ENCODE measurements at regions not wholly inside any gene's neighbourhood (a gene's known extent, or its start where the extent isn't known, plus 50 kb on each side); places are given as distances from the start of the nearest gene placed in this dataset.

DNA sequence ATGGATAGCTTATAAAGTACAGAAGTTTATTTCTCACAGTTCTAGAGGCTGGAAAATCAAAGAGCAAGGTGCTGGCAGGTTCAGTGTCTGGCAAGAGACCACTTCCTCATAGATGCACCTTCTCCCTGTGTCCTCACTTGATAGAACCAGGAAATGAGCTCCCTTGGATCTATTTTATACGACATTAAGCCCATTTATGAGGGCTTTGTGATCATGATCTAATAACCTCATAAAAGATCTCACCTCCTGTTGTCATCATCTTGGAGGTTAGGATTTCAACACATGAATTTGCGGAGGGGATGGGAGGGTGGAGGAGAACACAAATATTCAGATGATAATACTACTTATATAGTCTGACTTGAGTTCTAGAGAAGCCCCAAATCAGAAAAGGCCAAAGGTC is 222.1 kb upstream of the SNX7 start:
- TF ChIP-seq BHLHE40 (IDR thresholded peaks at IDR 0.05; ENCODE audit: borderline replicate concordance), result no peak
- no peak for TF ChIP-seq FOXM1 (IDR thresholded peaks at IDR 0.05; ENCODE audit: borderline replicate concordance)
- no peak for TF ChIP-seq ELF4 (IDR thresholded peaks at IDR 0.05)
- no peak for TF ChIP-seq HDGF (IDR thresholded peaks at IDR 0.05; ENCODE audit: borderline replicate concordance)
- TF ChIP-seq, protein P1, sequence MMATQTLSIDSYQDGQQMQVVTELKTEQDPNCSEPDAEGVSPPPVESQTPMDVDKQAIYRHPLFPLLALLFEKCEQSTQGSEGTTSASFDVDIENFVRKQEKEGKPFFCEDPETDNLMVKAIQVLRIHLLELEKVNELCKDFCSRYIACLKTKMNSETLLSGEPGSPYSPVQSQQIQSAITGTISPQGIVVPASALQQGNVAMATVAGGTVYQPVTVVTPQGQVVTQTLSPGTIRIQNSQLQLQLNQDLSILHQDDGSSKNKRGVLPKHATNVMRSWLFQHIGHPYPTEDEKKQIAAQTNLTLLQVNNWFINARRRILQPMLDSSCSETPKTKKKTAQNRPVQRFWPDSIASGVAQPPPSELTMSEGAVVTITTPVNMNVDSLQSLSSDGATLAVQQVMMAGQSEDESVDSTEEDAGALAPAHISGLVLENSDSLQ (IDR thresholded peaks at IDR 0.05), result no peak
- TF ChIP-seq NFRKB (IDR thresholded peaks at IDR 0.05), result no peak
- no peak for TF ChIP-seq ZNF384 (IDR thresholded peaks at IDR 0.05)
- TF ChIP-seq ARNT (IDR thresholded peaks at IDR 0.05), result no peak
- TF ChIP-seq FOXA1 (IDR thresholded peaks at IDR 0.05), result no peak
- TF ChIP-seq TARDBP (IDR thresholded peaks at IDR 0.05), result no peak
- no peak for TF ChIP-seq FOXK2 (IDR thresholded peaks at IDR 0.05)
- TF ChIP-seq CTBP1 (IDR thresholded peaks at IDR 0.05; ENCODE audit: borderline replicate concordance), result no peak
- TF ChIP-seq LEF1 (IDR thresholded peaks at IDR 0.05; ENCODE audit: borderline replicate concordance), result no peak
- TF ChIP-seq SP1 (IDR thresholded peaks at IDR 0.05), result no peak
- ChIA-PET CTCF (no interaction called here), POLR2A (interaction anchor here (0.7 kb wide), 1 partner anchor 13 kb away, joined by 3 read pairs; no protein-coding TSS in a partner anchor)
- DNase-seq (ENCODE audit: extremely low spot score), result no peak

DNA sequence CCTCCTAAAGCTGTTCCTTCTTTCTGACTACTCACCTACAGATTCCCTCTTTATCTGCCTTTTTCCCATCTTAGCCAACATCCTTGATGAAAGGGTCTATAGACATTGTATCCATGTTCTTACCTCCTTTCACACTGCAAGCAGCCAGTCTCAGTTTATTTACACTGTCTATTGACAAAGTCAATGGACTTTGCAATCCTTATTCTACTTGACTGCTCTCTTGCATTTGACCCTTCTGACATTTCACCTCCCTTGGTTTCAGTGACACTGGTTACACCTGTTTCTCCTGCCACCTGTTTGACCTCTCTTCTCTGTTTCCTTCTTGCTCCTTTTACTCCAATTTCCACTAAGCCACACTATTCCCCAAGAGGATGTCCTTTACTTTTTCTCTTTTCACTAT is 224.0 kb upstream of the SNX7 start:
- TF ChIP-seq SP1 (IDR thresholded peaks at IDR 0.05) (no peak), ZNF384 (IDR thresholded peaks at IDR 0.05) (no peak), BHLHE40 (IDR thresholded peaks at IDR 0.05; ENCODE audit: borderline replicate concordance) (no peak), TARDBP (IDR thresholded peaks at IDR 0.05) (no peak), HDGF (IDR thresholded peaks at IDR 0.05; ENCODE audit: borderline replicate concordance) (no peak), CTBP1 (IDR thresholded peaks at IDR 0.05; ENCODE audit: borderline replicate concordance) (no peak), ARNT (IDR thresholded peaks at IDR 0.05) (no peak), FOXK2 (IDR thresholded peaks at IDR 0.05) (no peak), FOXA1 (IDR thresholded peaks at IDR 0.05) (no peak), L3MBTL2 (conservative IDR thresholded peaks at IDR 0.05) (no peak)
- no peak for DNase-seq (ENCODE audit: extremely low spot score)
- POLR2A ChIA-PET, result no interaction called here
- CTCF ChIA-PET, result no interaction called here

DNA sequence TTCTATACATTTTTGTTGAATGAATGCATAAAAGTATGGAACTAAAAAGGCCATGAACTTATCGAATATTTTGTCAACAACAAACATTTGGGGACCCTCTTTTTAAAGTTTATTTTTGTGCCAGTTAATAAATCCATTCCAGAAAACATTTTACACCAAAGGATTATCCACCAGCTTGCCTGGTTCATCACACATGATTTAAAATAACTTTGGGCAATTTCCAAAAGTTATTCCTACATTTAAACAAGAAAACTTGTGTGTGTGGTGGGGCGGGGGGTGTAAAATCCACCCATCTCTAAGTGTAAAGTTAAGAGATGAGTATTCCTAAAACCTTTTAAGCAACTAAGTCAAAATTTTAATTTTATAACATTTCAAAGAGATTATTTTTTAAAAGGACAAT is 224.5 kb upstream of the SNX7 start:
- ChIA-PET POLR2A (no interaction called here), CTCF (no interaction called here)
- TF ChIP-seq SP1 (IDR thresholded peaks at IDR 0.05) (no peak), CTBP1 (IDR thresholded peaks at IDR 0.05; ENCODE audit: borderline replicate concordance) (no peak), NFRKB (IDR thresholded peaks at IDR 0.05) (no peak), FOXK2 (IDR thresholded peaks at IDR 0.05) (no peak), BHLHE40 (IDR thresholded peaks at IDR 0.05; ENCODE audit: borderline replicate concordance) (no peak), ELF4 (IDR thresholded peaks at IDR 0.05) (no peak), L3MBTL2 (conservative IDR thresholded peaks at IDR 0.05) (no peak), FOXM1 (IDR thresholded peaks at IDR 0.05; ENCODE audit: borderline replicate concordance) (no peak), LEF1 (IDR thresholded peaks at IDR 0.05; ENCODE audit: borderline replicate concordance) (no peak), FOXA1 (IDR thresholded peaks at IDR 0.05) (no peak), SUZ12 (IDR thresholded peaks at IDR 0.05) (no peak), ARNT (IDR thresholded peaks at IDR 0.05) (no peak), TARDBP (IDR thresholded peaks at IDR 0.05) (no peak), ZNF384 (IDR thresholded peaks at IDR 0.05) (no peak), HDGF (IDR thresholded peaks at IDR 0.05; ENCODE audit: borderline replicate concordance) (no peak)
- TF ChIP-seq, protein P1 (IDR thresholded peaks at IDR 0.05), result no peak
- DNase-seq (ENCODE audit: extremely low spot score), result no peak

DNA sequence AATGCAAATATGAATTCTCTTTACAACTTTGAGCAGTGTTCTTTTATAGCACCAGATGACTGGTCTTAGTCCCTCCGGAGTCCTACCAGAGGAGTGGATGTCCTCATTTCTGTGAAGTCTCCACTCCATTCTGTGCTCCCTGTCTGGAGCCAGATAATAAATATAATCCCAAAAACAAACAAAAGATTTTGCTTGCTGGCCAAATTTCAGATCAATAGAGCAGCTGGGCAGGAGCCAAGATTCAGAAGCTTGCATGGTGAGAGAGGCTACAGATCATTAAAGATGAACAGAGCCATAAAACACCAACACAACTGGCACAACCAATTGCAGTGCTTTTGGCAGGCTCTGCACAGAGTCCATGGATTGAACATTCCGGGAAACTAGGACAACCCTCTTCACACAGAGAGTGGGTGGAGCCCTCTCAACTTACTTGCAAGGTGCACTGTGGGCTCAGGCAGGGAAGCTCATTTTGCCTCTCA is 231.5 kb upstream of the SNX7 start:
- DNase-seq (ENCODE audit: extremely low spot score), result peak; percentile 37
- CTCF ChIA-PET, result interaction anchor here (0.9 kb wide), 1 partner anchor 14 kb away, joined by 3 read pairs; no protein-coding TSS in a partner anchor
- no peak for TF ChIP-seq SUZ12 (IDR thresholded peaks at IDR 0.05)
- no peak for TF ChIP-seq FOXA1 (IDR thresholded peaks at IDR 0.05)
- no peak for TF ChIP-seq LEF1 (IDR thresholded peaks at IDR 0.05; ENCODE audit: borderline replicate concordance)
- TF ChIP-seq FOXK2 (IDR thresholded peaks at IDR 0.05), result no peak
- TF ChIP-seq L3MBTL2 (conservative IDR thresholded peaks at IDR 0.05), result no peak
- TF ChIP-seq FOXM1 (IDR thresholded peaks at IDR 0.05; ENCODE audit: borderline replicate concordance), result no peak
- no peak for TF ChIP-seq ELF4 (IDR thresholded peaks at IDR 0.05)
- TF ChIP-seq, protein P1 (IDR thresholded peaks at IDR 0.05), result no peak
- POLR2A ChIA-PET, result no interaction called here

DNA sequence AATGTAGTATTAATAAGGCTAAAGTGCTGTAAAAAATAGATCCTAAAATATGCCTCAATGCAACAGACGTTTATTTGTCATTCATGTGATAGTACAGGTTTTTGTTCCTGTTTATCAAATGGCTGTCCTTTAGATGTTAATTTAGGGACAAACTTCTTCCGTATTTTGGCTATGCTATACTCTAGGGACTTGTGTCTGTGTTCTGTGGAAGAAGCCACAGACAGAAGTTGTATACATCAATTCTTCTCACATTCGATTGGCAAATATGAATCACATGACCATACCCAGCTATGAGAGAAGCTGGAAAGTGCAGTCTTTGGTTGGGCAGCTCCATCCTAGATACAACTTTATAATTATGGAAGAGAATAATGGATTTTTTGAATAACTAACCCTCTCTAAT is 232.7 kb upstream of the SNX7 start:
- CTCF ChIA-PET, result no interaction called here
- TF ChIP-seq SP1 (IDR thresholded peaks at IDR 0.05) (no peak), BHLHE40 (IDR thresholded peaks at IDR 0.05; ENCODE audit: borderline replicate concordance) (no peak), ZNF384 (IDR thresholded peaks at IDR 0.05) (no peak), FOXK2 (IDR thresholded peaks at IDR 0.05) (no peak), CTBP1 (IDR thresholded peaks at IDR 0.05; ENCODE audit: borderline replicate concordance) (no peak), TARDBP (IDR thresholded peaks at IDR 0.05) (no peak), FOXM1 (IDR thresholded peaks at IDR 0.05; ENCODE audit: borderline replicate concordance) (no peak), HDGF (IDR thresholded peaks at IDR 0.05; ENCODE audit: borderline replicate concordance) (no peak), FOXA1 (IDR thresholded peaks at IDR 0.05) (no peak), L3MBTL2 (conservative IDR thresholded peaks at IDR 0.05) (no peak), LEF1 (IDR thresholded peaks at IDR 0.05; ENCODE audit: borderline replicate concordance) (no peak), ELF4 (IDR thresholded peaks at IDR 0.05) (no peak), NFRKB (IDR thresholded peaks at IDR 0.05) (no peak), SUZ12 (IDR thresholded peaks at IDR 0.05) (no peak), ARNT (IDR thresholded peaks at IDR 0.05) (no peak)
- TF ChIP-seq, protein P1 (IDR thresholded peaks at IDR 0.05), result no peak
- POLR2A ChIA-PET, result no interaction called here
- no peak for DNase-seq (ENCODE audit: extremely low spot score)
